ENCODE measurements at regions not wholly inside any gene's neighbourhood (a gene's known extent, or its start where the extent isn't known, plus 50 kb on each side); places are given as distances from the start of the nearest gene placed in this dataset.

DNA sequence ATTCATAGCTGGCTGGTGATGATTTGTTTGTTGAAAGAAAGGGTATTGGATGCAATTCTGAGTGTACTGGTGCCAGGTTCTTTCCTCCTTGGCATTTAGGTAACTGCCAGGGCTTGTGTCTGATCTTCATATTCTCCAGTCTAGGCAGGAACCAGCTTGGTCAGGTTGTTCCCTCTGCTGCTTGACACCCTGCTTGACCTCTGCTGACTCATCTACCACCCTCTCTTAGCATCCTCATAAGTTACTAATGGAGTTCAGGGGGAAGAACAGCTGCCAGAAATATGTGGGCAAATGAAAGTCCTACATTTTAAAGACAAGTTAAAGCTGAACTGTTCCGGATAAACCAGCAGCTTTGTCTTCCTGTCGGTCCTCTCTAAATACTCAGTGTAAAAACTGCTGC is 116.1 kb upstream of the TNC start:
- Histone ChIP-seq H3K4me2 (ENCODE audit: insufficient read depth, insufficient read length, low read length) (no peak overlapping the region), H2BK5ac (ENCODE audit: insufficient read length, low read length) (no peak overlapping the region), H4K8ac (replicated peaks; ENCODE audit: insufficient read length, low read depth, low read length) (no peak overlapping the region), H3K23ac (ENCODE audit: insufficient read length, low read depth, low read length) (no peak overlapping the region), H3K27ac (ENCODE audit: insufficient read length, low read depth, low read length) (no peak overlapping the region), H3K79me1 (ENCODE audit: insufficient read depth, low read depth, low read length, poor library complexity, severe bottlenecking) (no peaks in the 10 kb centered on the region), H3K27me3 (ENCODE audit: insufficient read depth, low read length) (no peaks in the 10 kb centered on the region), H3K4ac (ENCODE audit: low read depth, low read length) (no peak overlapping the region), H3K79me2 (ENCODE audit: insufficient read depth, low read length) (no peaks in the 10 kb centered on the region), H2AFZ (ENCODE audit: low read length) (no peak overlapping the region), H2BK12ac (ENCODE audit: insufficient read length, low read depth, low read length) (no peak overlapping the region), H3K14ac (ENCODE audit: insufficient read depth, low read length) (no peak overlapping the region), H3K9me3 (ENCODE audit: control insufficient read depth, low read depth, low read length) (no peaks in the 10 kb centered on the region), H2AK5ac (ENCODE audit: insufficient read length, low read length) (no peak overlapping the region), H2BK15ac (ENCODE audit: low read depth, low read length) (no peak overlapping the region), H4K5ac (ENCODE audit: insufficient read length, low read depth, low read length) (no peak overlapping the region), H3K4me1 (ENCODE audit: insufficient read depth, low read length) (no peaks in the 10 kb centered on the region), H4K91ac (ENCODE audit: insufficient read length, low read depth, low read length) (no peak overlapping the region), H3K18ac (ENCODE audit: insufficient read length, low read depth, low read length) (no peak overlapping the region), H3T11ph (ENCODE audit: low read length) (no peak overlapping the region), H2BK120ac (ENCODE audit: low read depth, low read length, poor library complexity, severe bottlenecking) (no peak overlapping the region), H2BK20ac (ENCODE audit: low read depth, low read length, poor library complexity, severe bottlenecking) (no peak overlapping the region), H4K20me1 (ENCODE audit: control insufficient read depth, insufficient read depth, insufficient read length) (no peaks in the 10 kb centered on the region), H3K9ac (ENCODE audit: extremely low read depth, insufficient read length, low read length) (no peak overlapping the region), H3K23me2 (ENCODE audit: insufficient read length, low read depth, low read length, poor library complexity, severe bottlenecking) (no peaks in the 10 kb centered on the region), H3K56ac (ENCODE audit: insufficient read length, low read depth, low read length) (no peak overlapping the region)
- peaks cover 1% of the 10 kb centered on the region; the same call in 1 of the 2 replicates for H3K27me3 Mint-ChIP-seq (ENCODE audit: low read depth)
- H3K27ac Mint-ChIP-seq = no peak overlapping the region
- no CpG with 5 or more reads among the region's 2 CpGs for WGBS (ENCODE audit: extremely low coverage, insufficient read length, low lambda C conversion rate)
- H3K4me3 Mint-ChIP-seq = no peak overlapping the region
- DNase-seq = no peak
- no peaks in the 10 kb centered on the region for H3K9me3 Mint-ChIP-seq
- no peak for TF ChIP-seq CTCF (conservative IDR thresholded peaks at IDR 0.05)
- H3K36me3 Mint-ChIP-seq (ENCODE audit: insufficient read depth in 1 of 3, low read depth in 3 of 3) = no peaks in the 10 kb centered on the region
- H3K4me1 Mint-ChIP-seq = 0 out of 4 replicates have a peak, but pooled peaks cover 0 to 2% of the 10 kb centered on the region in 2 experiments
